Panc1 (cell line): ENCODE measurements at regions not wholly inside any gene's neighbourhood (a gene's known extent, or its start where the extent isn't known, plus 50 kb on each side); places are given as distances from the start of the nearest gene placed in this dataset.

Experiments
- ATAC-seq: fragments of 200-7000 bp; cut with Tn5 transposase; 2 replicates; pipeline ENCODE4 v1.9.1; 2020; ENCODE audit warnings: mild to moderate bottlenecking, moderate library complexity
- BruUV-seq: library from RNA; stranded (reverse); fragments of 400-500 nt; replicated peaks from 2 replicates; lab custom pipeline; 2021; lab: Mats Ljungman, UMichigan
- CTCF ChIA-PET: fragments of 300-600 bp; sonication (Branson Sonifier 250); formaldehyde crosslinking; loops from one replicate; lab custom pipeline; 2022; ENCODE audit warnings: antibody characterized with exemption; lab: Charles Lee
- POLR2A ChIA-PET: fragments of 300-600 bp; sonication (Branson Sonifier 250); formaldehyde crosslinking; loops from one replicate; lab custom pipeline; 2022; ENCODE audit warnings: antibody characterized with exemption; lab: Charles Lee
- DNase-seq: peaks from one replicate; pipeline ENCODE4 v3.0.0-alpha.2; 2010; ENCODE audit warnings: low read depth, low spot score
- H3K27ac ChIP-seq: 2 replicates; pipeline ENCODE4 v1.5.1; 2011; ENCODE audit warnings: mild to moderate bottlenecking, low read length, inconsistent platforms
- H3K27me3 ChIP-seq: fragments of 200-500 bp; sonication (Bioruptor generic); 2 replicates; pipeline ENCODE4 v1.6.0; 2014; ENCODE audit warnings: low read length, inconsistent platforms; ENCODE audit not compliant: control insufficient read depth, insufficient read depth
- H3K36me3 ChIP-seq: fragments of 200-500 bp; sonication (Bioruptor generic); 2 replicates; pipeline ENCODE4 v1.5.1; 2014; ENCODE audit warnings: inconsistent platforms, mild to moderate bottlenecking, low read length, moderate library complexity; ENCODE audit not compliant: control insufficient read depth, insufficient read depth
- H3K4me1 ChIP-seq: 2 replicates; pipeline ENCODE4 v1.5.1; 2011; ENCODE audit warnings: inconsistent platforms, mild to moderate bottlenecking, low read length, moderate library complexity; ENCODE audit not compliant: control insufficient read depth, insufficient read depth
- H3K4me3 ChIP-seq, 2 experiments: 2 replicates each; pipeline ENCODE4 v1.5.1; 2011 to 2012; ENCODE audit warnings: low read depth in 2 of 2, low read length in 2 of 2, mild to moderate bottlenecking in 2 of 2, inconsistent platforms in 1 of 2, moderate library complexity in 1 of 2
- H3K9me3 ChIP-seq: fragments of 200-500 bp; sonication (Bioruptor generic); 2 replicates; pipeline ENCODE4 v1.5.1; 2014; ENCODE audit warnings: low read depth, mild to moderate bottlenecking, inconsistent platforms, low read length, moderate library complexity; ENCODE audit not compliant: control insufficient read depth, insufficient read depth
- CTCF ChIP-seq: fragments of 450-650 bp; IDR thresholded peaks from 2 replicates; pipeline ENCODE4 v1.5.1; 2017; ENCODE audit warnings: mild to moderate bottlenecking
- POLR2AphosphoS5 ChIP-seq: IDR thresholded peaks from 2 replicates; pipeline ENCODE4 v1.6.1; 2012; ENCODE audit warnings: mild to moderate bottlenecking, low read depth, low read length, moderate library complexity
- REST ChIP-seq, 2 experiments: IDR thresholded peaks; 2 replicates each; pipeline ENCODE4 v1.6.1; 2011 to 2012; ENCODE audit warnings: low read depth in 2 of 2, control low read depth in 1 of 2, low read length in 1 of 2, mild to moderate bottlenecking in 1 of 2, moderate library complexity in 1 of 2; ENCODE audit not compliant: insufficient read depth in 1 of 2
- SIN3A ChIP-seq: IDR thresholded peaks from 2 replicates; pipeline ENCODE4 v1.6.1; 2012; ENCODE audit warnings: low read depth, mild to moderate bottlenecking, low read length, moderate library complexity, borderline replicate concordance; ENCODE audit not compliant: insufficient read depth
- TCF7L2 ChIP-seq: IDR thresholded peaks from 2 replicates; pipeline ENCODE4 v1.6.1; 2011; ENCODE audit warnings: mild to moderate bottlenecking, low read depth, low read length, inconsistent platforms
- in situ Hi-C: cut with HindIII; loops from 2 replicates; pipeline ENCODE4 v1.10.0; 2016; ENCODE audit warnings: low sequenced_read_pairs, low pct_unique_long_range_greater_than_20kb
- intact Hi-C: fragments of 100-400 bp; cut with micrococcal nuclease; formaldehyde crosslinking; loops from one replicate; pipeline ENCODE4 v1.10.0; 2022; ENCODE audit not compliant: unreplicated experiment

DNA sequence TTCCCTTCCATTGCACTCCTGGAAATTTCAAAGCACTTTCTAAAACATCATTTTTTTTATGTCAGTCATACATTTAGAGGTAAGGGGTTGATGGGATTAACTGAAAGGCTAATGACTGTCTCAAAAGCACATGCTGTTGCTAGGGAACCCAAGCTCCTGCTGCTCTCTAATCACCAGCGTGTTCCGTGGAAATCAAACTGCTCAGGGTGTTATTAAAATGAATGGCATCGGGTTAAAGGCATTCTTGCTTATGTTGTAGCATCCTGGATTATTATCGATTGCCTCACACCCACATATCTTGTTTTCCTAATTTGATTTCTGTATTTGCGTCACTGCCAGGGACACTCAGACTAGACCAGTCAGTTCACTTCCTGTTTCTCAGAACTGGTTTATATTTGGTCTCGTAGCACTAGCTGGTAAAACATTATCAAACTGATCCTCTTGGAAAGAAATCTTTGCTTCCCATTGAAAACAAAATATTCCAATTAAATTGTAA is 216.5 kb upstream of the MKLN1 start:
- CTCF ChIA-PET, result interaction anchor here (1.1 kb wide), 1 partner anchor 62 kb away, joined by 3 read pairs; no protein-coding TSS in a partner anchor

DNA sequence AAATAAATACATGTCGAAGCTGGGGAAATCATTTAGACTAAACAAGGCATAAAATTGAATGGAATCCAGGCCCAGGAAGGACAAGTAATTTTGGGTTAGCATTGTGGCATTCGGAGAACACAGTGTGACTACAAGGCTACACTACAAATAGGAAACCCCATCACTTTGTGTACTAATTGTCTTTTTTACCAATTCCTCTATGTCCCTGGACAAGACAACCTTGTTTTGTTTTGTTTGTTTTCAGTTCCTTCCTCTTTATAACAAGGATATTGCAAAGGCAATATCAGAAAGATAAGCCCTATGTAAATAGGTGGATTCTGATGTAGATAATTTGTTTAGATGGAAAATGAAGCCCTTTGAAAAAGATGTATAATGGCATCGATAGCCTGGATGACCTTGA is 215.9 kb upstream of the MKLN1 start:
- ChIA-PET CTCF (interaction anchor here (1.1 kb wide), 1 partner anchor 62 kb away, joined by 3 read pairs; no protein-coding TSS in a partner anchor), POLR2A (no interaction called here)
- no peaks in the 10 kb centered on the region for H3K9me3 ChIP-seq
- intact Hi-C loops, result loop anchor here (2.0 kb wide), 1 partner anchor 215 kb away; the partner anchor contains the start of gene MKLN1
- peak overlapping the region; percentile 74 for H3K27ac ChIP-seq
- no TSS peak for BruUV-seq
- peaks cover 24% of the 10 kb centered on the region for H3K4me1 ChIP-seq
- no peaks in the 10 kb centered on the region for H3K36me3 ChIP-seq
- DNase-seq, result no peak
- no peaks in the 10 kb centered on the region for H3K27me3 ChIP-seq
- no peak for ATAC-seq
- in situ Hi-C loops, result no loop called here
- TF ChIP-seq SIN3A, result no peak
- TF ChIP-seq POLR2AphosphoS5, result no peak
- TF ChIP-seq REST (IDR thresholded peaks at IDR 0.05; ENCODE audit: insufficient read depth in 1 of 2, low read depth in 2 of 2, low read length in 1 of 2), result no peak
- no peak for TF ChIP-seq TCF7L2
- no peak for TF ChIP-seq CTCF
- no peak overlapping the region for H3K4me3 ChIP-seq

More for the DNA sequence above, 216.5 kb upstream of the MKLN1 start:
- no TSS peak for BruUV-seq
- H3K27ac ChIP-seq, result peak overlapping the region; percentile 74
- H3K36me3 ChIP-seq, result no peaks in the 10 kb centered on the region
- no peaks in the 10 kb centered on the region for H3K27me3 ChIP-seq
- ATAC-seq (no peak), DNase-seq (peak; percentile 68)
- peak overlapping the region; percentile 68 to 94 for H3K4me3 ChIP-seq
- in situ Hi-C loops, result no loop called here
- H3K9me3 ChIP-seq, result no peaks in the 10 kb centered on the region
- TF ChIP-seq POLR2AphosphoS5 (no peak), TCF7L2 (no peak), SIN3A (no peak), CTCF (no peak), REST (IDR thresholded peaks at IDR 0.05; ENCODE audit: insufficient read depth in 1 of 2, low read depth in 2 of 2, low read length in 1 of 2) (no peak)
- POLR2A ChIA-PET, result no interaction called here
- intact Hi-C loops, result loop anchor here (2.0 kb wide), 1 partner anchor 216 kb away; the partner anchor contains the start of gene MKLN1
- peaks cover 24% of the 10 kb centered on the region for H3K4me1 ChIP-seq
